ENCODE measurements at regions not wholly inside any gene's neighbourhood (a gene's known extent, or its start where the extent isn't known, plus 50 kb on each side); places are given as distances from the start of the nearest gene placed in this dataset.
A peak's percentile ranks its signal among the peaks of the same experiment; 100 is the strongest.
"Not testable (repeated sequence)": the region's sequence is repeated elsewhere in the genome, so short reads cannot be mapped to it uniquely, and the experiment has no call there.

DNA sequence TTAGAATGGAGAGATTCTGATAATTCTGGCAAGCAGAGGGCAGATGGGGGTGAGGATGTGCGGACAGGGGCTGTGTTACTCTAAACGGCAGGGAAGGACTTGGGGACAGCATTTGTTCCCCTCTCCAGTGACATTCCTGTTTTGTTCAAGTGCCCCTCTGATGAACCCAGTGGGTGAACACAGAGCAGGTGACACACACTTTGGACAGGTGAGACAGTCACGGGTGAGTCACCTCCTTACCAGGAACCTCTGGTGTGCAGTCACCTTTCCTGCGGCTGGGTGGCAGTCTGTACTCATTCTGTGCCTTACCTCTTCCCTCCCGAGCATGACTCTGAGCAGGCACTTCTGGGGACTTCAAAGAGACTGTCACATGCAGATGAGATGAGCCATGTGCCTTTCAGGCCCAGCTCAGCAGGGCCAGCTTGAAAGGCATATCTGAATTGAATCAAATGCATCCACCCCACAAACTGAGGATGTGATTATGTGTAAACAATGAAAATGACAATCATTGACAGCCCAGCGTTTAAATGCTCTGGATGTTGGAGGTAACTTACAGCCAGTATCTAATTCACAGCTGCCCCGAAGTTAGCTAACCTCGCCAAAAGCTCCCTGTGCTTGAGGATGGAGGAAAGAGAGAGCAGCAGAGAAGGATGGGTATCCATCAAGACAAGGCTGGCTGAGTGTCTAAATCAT, 362.4 kb downstream of the BCL2L11 start:
- not testable (repeated sequence) for DNase-seq

DNA sequence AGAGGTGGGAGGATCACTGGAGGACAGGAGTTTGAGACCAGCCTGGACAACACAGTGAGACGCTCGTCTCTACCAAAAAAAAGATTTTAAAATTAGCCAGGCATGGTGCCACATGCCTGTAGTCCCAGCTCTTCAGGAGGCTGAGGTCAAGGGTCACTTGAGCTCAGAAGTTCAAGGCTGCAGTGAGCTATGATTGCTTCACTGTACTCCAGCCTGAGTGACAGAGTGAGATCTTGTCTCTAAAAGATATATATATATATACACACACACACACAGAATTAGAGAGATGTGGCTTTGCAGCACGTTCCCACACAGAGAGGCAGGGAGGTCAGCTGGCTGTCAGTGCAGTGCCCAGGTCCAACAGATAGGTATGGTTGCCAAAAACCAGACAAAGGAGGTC, 363.4 kb downstream of the BCL2L11 start:
- DNase-seq: not testable (repeated sequence)

- DNase-seq: not testable (repeated sequence)
Observed at GRCh38 chr2:111485895-111486294, 365.2 kb downstream of the BCL2L11 start.

- not testable (repeated sequence) for DNase-seq
Observed at GRCh38 chr2:111488451-111488850, 367.7 kb downstream of the BCL2L11 start.

GRCh38 chr2:111489460-111489859, 368.7 kb downstream of the BCL2L11 start:
- not testable (repeated sequence) for DNase-seq

GRCh38 chr2:111491181-111491580, 370.5 kb downstream of the BCL2L11 start:
- DNase-seq: not testable (repeated sequence)

DNA sequence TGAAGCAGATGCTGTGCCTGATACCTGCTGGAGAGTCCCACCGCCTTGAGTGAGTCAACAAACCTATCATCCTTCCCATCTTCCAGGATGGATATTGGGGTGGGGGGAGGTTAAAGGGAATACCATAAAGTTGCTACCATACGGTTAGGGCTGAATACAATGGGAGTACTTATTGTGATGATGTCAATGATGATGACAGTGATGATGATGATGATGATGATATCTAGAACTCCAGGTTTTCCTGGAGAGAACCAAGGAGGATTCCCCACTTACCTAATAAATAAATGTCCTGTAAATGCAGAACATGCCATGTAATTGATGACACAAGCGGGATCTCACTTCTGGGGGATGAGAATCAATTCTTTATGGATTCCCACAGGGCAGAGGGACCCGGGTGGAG, 370.9 kb downstream of the BCL2L11 start:
- DNase-seq: not testable (repeated sequence)

- not testable (repeated sequence) for DNase-seq
Observed at GRCh38 chr2:111492995-111493719, 372.4 kb downstream of the BCL2L11 start.

DNA sequence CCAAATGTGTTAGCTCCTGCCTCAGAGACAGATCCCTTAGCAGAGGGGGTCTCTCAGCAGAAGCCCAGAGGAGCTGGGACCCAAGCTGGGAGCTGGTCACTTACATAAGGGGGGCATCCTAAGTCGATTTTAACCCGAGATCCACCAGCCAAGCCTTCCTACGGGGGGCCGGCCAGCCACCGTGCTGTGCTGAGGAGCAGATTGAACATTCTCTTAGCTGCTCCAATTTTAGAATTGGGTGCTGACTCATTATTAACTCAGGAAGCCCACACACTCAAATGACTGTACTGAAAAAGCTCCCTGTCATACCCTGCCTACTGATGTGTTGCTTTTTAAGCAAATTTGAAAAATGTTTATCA, 373.0 kb downstream of the BCL2L11 start:
- DNase-seq: not testable (repeated sequence)

DNA sequence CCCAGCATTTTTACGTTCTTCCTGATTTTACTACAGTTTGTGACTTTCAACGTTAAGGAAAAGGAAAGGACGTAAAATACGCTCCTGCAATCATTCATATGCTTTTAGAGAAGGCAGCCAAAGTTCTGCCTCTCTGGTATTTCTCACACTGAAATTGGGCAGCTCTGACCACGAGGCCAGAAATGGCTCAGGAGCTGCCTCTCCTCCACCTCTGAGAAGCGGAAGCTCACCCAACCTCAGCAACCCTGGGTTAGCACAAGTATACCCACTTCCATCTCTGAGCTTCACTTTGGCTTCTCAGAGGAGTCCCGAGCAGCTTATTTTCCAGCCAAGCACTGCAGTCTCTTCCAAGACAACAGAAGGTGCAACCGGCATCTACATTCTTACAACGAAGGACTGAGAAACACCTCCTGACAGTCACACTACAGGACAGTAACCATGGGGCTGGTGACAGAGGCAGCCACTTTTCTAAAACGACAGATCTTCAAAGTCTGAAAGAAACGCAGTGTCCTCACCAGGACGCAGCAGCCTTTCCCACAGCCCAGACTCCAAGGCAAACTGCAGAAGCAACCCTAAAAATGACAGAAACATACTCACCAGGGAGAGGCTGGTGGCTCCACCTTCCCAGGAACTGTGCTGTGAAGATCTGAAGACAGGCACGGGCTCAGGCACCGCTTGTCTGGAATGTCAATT, 373.7 kb downstream of the BCL2L11 start:
- DNase-seq: not testable (repeated sequence)

GRCh38 chr2:111494981-111495315, 374.2 kb downstream of the BCL2L11 start:
- not testable (repeated sequence) for DNase-seq

DNA sequence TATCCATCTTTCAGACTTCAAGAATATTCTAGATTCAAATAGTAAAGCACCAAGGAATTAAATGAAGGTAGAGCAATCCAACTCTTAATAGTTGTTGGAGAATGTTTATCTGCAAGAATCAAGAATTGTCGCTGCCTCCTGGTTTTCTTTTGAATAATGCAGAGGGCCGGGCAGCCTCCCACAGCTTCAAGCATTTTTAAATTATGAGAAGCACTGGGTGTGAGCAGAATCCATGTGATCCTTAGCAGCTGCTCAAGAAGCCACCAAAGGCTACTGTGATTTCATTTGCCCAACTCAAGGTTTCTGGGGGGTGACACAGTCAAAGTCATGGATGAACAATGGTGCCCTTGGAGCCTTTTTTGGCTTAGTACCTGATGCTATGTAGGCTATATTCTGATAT, 374.9 kb downstream of the BCL2L11 start:
- peak; percentile 7 for DNase-seq

DNA sequence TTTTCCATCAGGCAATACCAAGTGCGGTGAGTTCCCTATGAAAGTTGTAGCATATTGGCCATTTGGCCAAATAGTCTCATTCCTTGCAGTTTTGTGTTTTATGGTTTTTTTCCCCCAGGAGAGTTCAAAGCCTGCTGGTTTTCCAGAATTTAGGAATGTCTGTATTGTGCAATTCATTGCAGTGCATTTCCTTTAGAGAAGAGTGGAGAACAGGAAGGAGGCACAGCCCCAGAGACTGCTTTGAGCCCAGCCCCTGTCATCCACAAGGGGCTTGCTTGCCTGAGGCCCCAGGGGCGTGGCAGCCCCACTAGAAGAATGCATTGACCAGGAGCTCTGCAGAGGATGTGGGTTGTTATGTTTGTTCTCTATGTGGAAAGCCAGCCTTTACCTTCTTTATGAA, 375.5 kb downstream of the BCL2L11 start:
- not testable (repeated sequence) for DNase-seq

- DNase-seq: not testable (repeated sequence)
Observed at GRCh38 chr2:111496860-111497259, 376.1 kb downstream of the BCL2L11 start.

DNA sequence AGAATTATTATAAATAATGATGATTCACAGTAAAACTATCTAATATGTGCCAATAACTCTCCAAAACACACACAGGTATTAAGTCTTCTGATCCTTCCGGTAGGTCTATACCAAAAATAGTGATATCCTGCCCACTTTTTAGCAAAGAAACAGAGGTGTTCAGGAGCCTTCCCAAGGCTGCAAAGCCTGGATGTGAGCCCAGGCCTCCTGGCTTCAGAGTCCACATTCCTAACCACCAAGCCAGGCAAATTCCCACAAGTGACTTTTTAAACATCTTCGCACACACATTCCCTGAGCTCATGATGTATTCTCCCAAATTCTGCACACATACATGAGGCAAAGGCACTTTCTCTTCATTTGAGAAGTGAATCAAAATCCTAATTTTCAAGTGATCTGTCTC, 376.6 kb downstream of the BCL2L11 start:
- not testable (repeated sequence) for DNase-seq

- DNase-seq: not testable (repeated sequence)
Observed at GRCh38 chr2:111500536-111501062, 379.9 kb downstream of the BCL2L11 start.

DNA sequence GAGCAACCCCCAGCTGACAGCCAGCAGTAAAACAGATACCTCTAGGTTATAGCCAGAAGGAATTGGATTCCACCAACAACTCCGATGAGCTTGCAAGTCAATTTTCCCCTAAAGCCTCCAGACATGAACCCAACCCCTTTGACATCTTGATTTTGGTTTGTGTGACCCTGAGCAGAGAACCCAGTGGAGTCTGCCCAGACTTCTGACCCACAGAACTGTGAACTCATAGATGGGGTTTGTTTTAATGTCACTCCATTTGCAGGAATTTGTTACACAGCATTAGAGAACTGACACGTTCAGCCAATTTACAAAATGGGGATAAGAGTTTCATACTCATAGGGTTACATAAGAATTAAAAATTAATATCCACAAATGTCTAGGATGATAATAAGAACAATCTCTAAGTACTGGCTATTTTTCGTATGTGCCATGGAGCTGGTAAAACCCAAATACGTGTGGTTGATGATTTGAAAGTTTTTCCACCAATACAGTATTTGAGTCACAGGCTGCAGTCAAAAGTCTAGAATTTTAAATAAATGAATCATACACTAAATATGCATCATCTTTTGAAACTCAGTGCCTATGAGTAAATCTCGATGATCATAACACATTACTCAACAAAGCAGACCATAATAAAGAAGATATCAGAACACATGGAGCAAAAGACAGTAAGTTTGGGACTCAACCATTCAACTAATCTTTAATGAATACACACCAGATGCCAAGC, 380.0 kb downstream of the ANAPC1 start:
- DNase-seq: not testable (repeated sequence)

- DNase-seq: not testable (repeated sequence)
Observed at GRCh38 chr2:111504571-111504942, 379.4 kb downstream of the ANAPC1 start.

DNA sequence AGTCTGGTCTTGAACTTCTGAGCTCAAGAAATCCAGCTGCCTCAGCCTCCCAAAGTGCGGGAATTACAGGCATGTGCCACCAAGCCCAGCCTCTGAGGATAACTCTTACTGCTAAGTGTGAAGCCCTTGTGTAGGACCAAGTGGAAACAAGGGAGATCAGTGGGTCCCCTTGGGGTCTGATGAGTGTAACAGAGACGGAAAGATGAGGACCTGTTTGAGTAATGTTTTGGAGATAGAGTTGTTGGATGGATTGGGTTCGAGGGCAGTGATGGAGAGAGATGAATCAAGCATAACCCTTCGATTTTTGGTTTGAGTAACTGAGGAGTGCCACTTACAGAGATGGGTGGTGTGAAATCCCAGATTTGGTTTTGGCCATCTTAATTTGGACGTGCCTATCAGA, 378.7 kb downstream of the ANAPC1 start:
- not testable (repeated sequence) for DNase-seq

DNA sequence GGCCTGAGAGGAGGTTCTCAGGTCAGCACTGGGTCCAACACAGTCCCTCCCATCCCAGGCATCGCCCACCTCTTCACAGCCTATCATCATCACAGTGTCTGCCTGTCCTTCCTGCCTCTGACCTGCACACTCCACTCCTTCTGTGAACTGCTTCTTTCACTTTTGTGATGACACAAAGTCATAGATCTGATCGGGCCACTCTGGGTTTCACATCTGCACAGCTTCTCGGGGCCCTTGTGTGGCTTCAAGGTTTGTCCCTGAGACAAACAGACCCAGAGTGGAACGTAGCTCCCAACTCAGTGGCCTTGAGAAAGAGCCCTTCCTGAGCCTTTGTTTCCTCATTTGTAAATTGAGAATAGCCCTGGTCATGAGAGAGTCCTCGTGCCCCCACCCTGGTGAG, 377.1 kb downstream of the ANAPC1 start:
- not testable (repeated sequence) for DNase-seq

GRCh38 chr2:111509225-111509869, 374.6 kb downstream of the ANAPC1 start:
- DNase-seq: not testable (repeated sequence)

GRCh38 chr2:111510384-111510783, 373.6 kb downstream of the ANAPC1 start:
- not testable (repeated sequence) for DNase-seq
